ENCODE measurements at regions not wholly inside any gene's neighbourhood (a gene's known extent, or its start where the extent isn't known, plus 50 kb on each side); places are given as distances from the start of the nearest gene placed in this dataset.

- TF ChIP-seq CTCF (IDR thresholded peaks at IDR 0.05) (no peak), POLR2A (IDR thresholded peaks at IDR 0.05) (no peak)
These were observed 1731.0 kb downstream of the SLITRK5 start for GRCh38 chr13:89402211-89402610.

Data from thyroid gland (tissue), 4 donors.